PC-9 (cell line): ENCODE measurements at regions not wholly inside any gene's neighbourhood (a gene's known extent, or its start where the extent isn't known, plus 50 kb on each side); places are given as distances from the start of the nearest gene placed in this dataset.

ENCODE experiments used
- BruUV-seq: library from RNA; stranded (reverse); fragments of 400-500 nt; replicated peaks from 2 replicates; lab custom pipeline; 2021; lab: Mats Ljungman, UMichigan
- CTCF ChIA-PET: fragments of 300-600 bp; sonication (Branson Sonifier 250); formaldehyde crosslinking; loops from one replicate; lab custom pipeline; 2022; ENCODE audit warnings: antibody characterized with exemption; lab: Charles Lee
- POLR2A ChIA-PET: fragments of 300-600 bp; sonication (Branson Sonifier 250); formaldehyde crosslinking; loops from one replicate; lab custom pipeline; 2022; ENCODE audit warnings: antibody characterized with exemption; ENCODE audit not compliant: unreplicated experiment; lab: Charles Lee
- DNase-seq, 2 experiments: peaks; one replicate each; pipeline versions ENCODE4 v3.0.0 to v3.0.0-alpha.2; 2015 to 2022; ENCODE audit warnings: mixed read lengths in 1 of 2
- H2AFZ ChIP-seq: fragments of 200-600 bp; sonication (generic); 2 replicates; pipeline ENCODE4 v1.8.1; 2017; ENCODE audit warnings: antibody characterized with exemption
- H3F3A ChIP-seq: fragments of 200-600 bp; sonication (generic); 2 replicates; pipeline ENCODE4 v1.8.1; 2017; ENCODE audit warnings: antibody characterized with exemption, mild to moderate bottlenecking, low read depth; ENCODE audit not compliant: insufficient read depth
- H3K27ac ChIP-seq: fragments of 200-600 bp; sonication (generic); 2 replicates; pipeline ENCODE4 v1.6.1; 2016; ENCODE audit warnings: mixed run types
- H3K27me3 ChIP-seq: fragments of 200-600 bp; sonication (generic); 2 replicates; pipeline ENCODE4 v1.6.1; 2016; ENCODE audit warnings: low read depth, mixed run types; ENCODE audit not compliant: insufficient read depth
- H3K36me3 ChIP-seq: fragments of 200-600 bp; sonication (generic); 2 replicates; pipeline ENCODE4 v1.6.1; 2016; ENCODE audit warnings: low read depth, mixed run types
- H3K4me1 ChIP-seq: fragments of 200-600 bp; sonication (generic); replicated peaks from 2 replicates; pipeline ENCODE4 v1.6.1; 2016; ENCODE audit warnings: mixed run types; ENCODE audit not compliant: insufficient read depth
- H3K4me2 ChIP-seq: fragments of 200-600 bp; sonication (generic); 2 replicates; pipeline ENCODE4 v1.6.1; 2017; ENCODE audit warnings: mixed run types
- H3K4me3 ChIP-seq: fragments of 200-600 bp; sonication (generic); 2 replicates; pipeline ENCODE4 v1.6.1; 2016; ENCODE audit warnings: mixed run types
- H3K79me2 ChIP-seq: fragments of 200-600 bp; sonication (generic); 2 replicates; pipeline ENCODE4 v1.6.1; 2017; ENCODE audit warnings: low read depth, mixed run types
- H3K9me2 ChIP-seq: fragments of 200-600 bp; sonication (generic); 2 replicates; pipeline ENCODE4 v1.8.1; 2017; ENCODE audit warnings: mild to moderate bottlenecking; ENCODE audit not compliant: insufficient read depth
- H3K9me3 ChIP-seq: fragments of 200-600 bp; sonication (generic); 2 replicates; pipeline ENCODE4 v1.8.1; 2016; ENCODE audit warnings: low read depth; ENCODE audit not compliant: insufficient read depth
- H4K20me1 ChIP-seq: fragments of 200-600 bp; sonication (generic); 2 replicates; pipeline ENCODE4 v1.8.1; 2017; ENCODE audit not compliant: insufficient read depth
- EZH2 ChIP-seq: fragments of 200-600 bp; sonication (generic); IDR thresholded peaks from 2 replicates; pipeline ENCODE4 v1.8.0; 2017; ENCODE audit warnings: antibody characterized with exemption, low read depth
- intact Hi-C: fragments of 100-400 bp; cut with micrococcal nuclease; formaldehyde crosslinking; loops from one replicate; pipeline ENCODE4 v1.10.0; 2022; ENCODE audit not compliant: unreplicated experiment
- TF ChIP-seq, protein P1 (sequence below): fragments of 200-600 bp; sonication (generic); conservative IDR thresholded peaks from 2 replicates; pipeline ENCODE4 v1.6.1; 2017; ENCODE audit warnings: mixed run types, antibody characterized with exemption, mild to moderate bottlenecking, moderate library complexity

DNA sequence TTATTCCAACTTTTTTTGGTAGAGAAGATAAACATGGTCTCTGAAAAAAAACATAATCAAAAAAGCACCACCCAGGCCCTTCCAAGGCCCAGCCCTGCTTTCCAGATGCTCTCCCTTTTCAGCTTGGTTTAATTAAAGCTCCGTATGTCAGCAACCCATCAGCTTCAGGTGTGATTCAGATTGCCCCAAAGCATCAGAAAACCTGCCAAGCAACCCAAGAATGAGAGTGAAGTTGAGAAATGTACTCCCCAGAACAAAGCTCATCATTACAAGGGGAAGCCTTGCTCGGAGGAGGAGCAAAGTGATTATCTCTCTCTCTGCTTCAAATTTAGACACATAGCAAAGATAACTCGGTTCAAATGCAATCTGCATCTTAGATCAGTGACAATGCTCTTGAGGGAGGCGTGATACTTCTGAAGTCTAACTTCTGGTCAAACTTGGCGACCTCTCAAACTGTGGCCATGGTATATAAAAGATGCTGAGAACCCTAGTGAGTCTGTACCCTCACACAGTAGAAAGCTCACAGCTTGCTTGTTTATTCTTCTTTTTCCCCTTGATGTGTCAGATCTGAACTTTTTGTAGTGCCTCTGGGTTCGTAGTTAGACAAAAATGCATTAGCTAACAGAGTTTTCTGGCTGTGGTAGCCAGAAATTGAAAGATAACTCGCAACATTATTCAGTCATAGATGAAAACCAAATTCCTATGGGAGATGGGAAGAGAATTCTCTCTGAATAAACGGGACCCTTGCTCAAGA is 63.3 kb upstream of the ZC3H11B start:
- ChIA-PET CTCF (no interaction called here), POLR2A (no interaction called here)
- BruUV-seq = no TSS peak

GRCh38 chr1:219670426-219671149 is 57.7 kb upstream of the ZC3H11B start:
- Histone ChIP-seq H3K36me3 (no peaks in the 10 kb centered on the region), H3K27me3 (no peaks in the 10 kb centered on the region), H3K4me2 (no peak overlapping the region), H4K20me1 (no peaks in the 10 kb centered on the region), H3K79me2 (no peaks in the 10 kb centered on the region), H3K4me3 (no peak overlapping the region), H2AFZ (no peak overlapping the region), H3F3A (no peaks in the 10 kb centered on the region), H3K4me1 (no peaks in the 10 kb centered on the region), H3K27ac (no peak overlapping the region), H3K9me3 (no peaks in the 10 kb centered on the region), H3K9me2 (peaks cover 7% of the 10 kb centered on the region; the same call in 1 of the 2 replicates)
- DNase-seq = no peak
- CTCF ChIA-PET = no interaction called here
- intact Hi-C loops = no loop called here
- POLR2A ChIA-PET = no interaction called here
- BruUV-seq = no TSS peak
- TF ChIP-seq, protein P1, sequence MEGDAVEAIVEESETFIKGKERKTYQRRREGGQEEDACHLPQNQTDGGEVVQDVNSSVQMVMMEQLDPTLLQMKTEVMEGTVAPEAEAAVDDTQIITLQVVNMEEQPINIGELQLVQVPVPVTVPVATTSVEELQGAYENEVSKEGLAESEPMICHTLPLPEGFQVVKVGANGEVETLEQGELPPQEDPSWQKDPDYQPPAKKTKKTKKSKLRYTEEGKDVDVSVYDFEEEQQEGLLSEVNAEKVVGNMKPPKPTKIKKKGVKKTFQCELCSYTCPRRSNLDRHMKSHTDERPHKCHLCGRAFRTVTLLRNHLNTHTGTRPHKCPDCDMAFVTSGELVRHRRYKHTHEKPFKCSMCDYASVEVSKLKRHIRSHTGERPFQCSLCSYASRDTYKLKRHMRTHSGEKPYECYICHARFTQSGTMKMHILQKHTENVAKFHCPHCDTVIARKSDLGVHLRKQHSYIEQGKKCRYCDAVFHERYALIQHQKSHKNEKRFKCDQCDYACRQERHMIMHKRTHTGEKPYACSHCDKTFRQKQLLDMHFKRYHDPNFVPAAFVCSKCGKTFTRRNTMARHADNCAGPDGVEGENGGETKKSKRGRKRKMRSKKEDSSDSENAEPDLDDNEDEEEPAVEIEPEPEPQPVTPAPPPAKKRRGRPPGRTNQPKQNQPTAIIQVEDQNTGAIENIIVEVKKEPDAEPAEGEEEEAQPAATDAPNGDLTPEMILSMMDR = no peak
- TF ChIP-seq EZH2 = no peak

More for the DNA sequence above, 63.3 kb upstream of the ZC3H11B start:
- Histone ChIP-seq H3F3A (no peaks in the 10 kb centered on the region), H3K9me3 (no peaks in the 10 kb centered on the region), H3K4me2 (no peak overlapping the region), H3K4me3 (no peak overlapping the region), H3K79me2 (no peaks in the 10 kb centered on the region), H3K27me3 (no peaks in the 10 kb centered on the region), H3K4me1 (no peaks in the 10 kb centered on the region), H3K9me2 (no peaks in the 10 kb centered on the region), H4K20me1 (no peaks in the 10 kb centered on the region), H2AFZ (no peak overlapping the region), H3K27ac (no peak overlapping the region), H3K36me3 (no peaks in the 10 kb centered on the region)
- intact Hi-C loops = no loop called here
- DNase-seq = no peak
- TF ChIP-seq, protein P1 = no peak
- no peak for TF ChIP-seq EZH2

DNA sequence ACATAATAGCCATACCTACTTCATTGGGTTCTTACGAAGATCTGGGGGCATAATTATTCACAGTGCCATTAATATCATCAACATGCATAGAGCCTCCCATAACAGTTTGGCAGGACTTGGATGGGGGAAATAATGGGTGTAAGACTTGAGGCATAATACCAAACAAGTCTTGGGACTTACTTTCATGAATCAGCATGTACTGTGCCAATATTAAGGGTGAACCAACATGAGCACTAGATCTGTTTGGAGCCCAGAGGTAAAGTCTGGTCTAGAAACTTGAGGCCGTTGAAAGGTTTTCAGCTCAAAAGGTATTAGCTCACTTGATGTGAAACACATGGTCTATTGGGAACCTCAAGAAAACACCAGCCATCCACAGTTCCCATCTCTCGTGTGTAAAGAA is 56.7 kb upstream of the ZC3H11B start:
- no peak for TF ChIP-seq EZH2
- TF ChIP-seq, protein P1 = no peak
- H3K4me2 ChIP-seq = no peak overlapping the region
- H3K4me1 ChIP-seq = no peaks in the 10 kb centered on the region
- H3K27me3 ChIP-seq = no peaks in the 10 kb centered on the region
- DNase-seq = no peak
- H3F3A ChIP-seq = no peaks in the 10 kb centered on the region
- H3K9me3 ChIP-seq = no peaks in the 10 kb centered on the region
- H4K20me1 ChIP-seq = no peaks in the 10 kb centered on the region
- no peak overlapping the region for H3K4me3 ChIP-seq
- no TSS peak for BruUV-seq
- CTCF ChIA-PET = no interaction called here
- H3K27ac ChIP-seq = no peak overlapping the region
- intact Hi-C loops = no loop called here
- H2AFZ ChIP-seq = no peak overlapping the region
- no peaks in the 10 kb centered on the region for H3K36me3 ChIP-seq
- POLR2A ChIA-PET = no interaction called here
- H3K9me2 ChIP-seq = peaks cover 7% of the 10 kb centered on the region; the same call in 1 of the 2 replicates
- no peaks in the 10 kb centered on the region for H3K79me2 ChIP-seq
